Fibroblast of upper back skin (primary cell): ENCODE measurements at regions not wholly inside any gene's neighbourhood (a gene's known extent, or its start where the extent isn't known, plus 50 kb on each side); places are given as distances from the start of the nearest gene placed in this dataset.

Source experiments
- DNase-seq: peaks from one replicate; pipeline ENCODE4 v3.0.0-alpha.2; 2013

DNA sequence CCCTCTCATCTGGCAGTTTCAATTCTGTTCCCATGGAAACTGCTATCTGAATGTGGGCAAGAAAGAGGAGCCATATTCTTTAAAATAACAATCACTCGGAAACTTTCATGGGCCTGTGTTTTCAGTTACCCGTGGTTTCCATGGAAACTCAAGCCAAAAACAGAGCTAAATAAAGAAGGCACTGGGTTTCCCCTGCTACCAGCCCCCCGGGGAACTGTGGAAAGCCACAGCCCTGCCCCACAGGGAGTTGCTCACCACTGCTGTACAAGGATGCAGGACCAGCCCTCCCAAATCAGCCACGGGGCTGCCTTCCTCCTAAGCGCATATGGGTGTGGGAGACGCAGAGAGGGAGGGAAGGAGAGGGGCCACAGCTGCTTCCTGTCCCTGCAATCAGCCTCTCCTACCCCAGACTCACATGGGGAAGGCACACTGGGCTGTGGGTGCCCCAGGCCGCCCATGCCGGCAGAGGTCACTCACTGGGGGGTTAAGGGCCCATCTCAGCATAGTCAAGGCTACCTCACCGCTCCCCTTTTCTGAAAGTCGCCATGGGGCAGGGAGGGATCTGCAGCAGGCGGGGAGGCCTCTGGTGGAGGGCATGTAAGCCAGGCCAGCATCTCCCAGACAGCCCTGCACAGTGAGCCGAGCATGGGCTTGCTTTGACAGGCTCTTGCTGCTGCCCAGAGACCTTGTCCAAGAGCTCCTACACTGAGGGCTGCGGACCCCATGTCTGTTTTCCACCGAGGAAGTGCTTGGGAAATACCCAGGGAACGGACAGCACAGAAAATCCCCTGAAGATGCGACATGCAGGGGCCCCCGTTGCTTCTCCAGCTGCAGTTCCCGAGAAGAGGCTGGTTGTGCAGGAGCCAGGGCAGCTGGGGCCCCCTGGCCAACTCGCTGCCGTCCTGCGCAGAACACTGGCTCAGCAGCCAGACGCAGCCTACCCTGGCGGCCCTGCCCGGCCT is 157.3 kb upstream of the PPP2R2D start:
- no peak for DNase-seq

- DNase-seq: no peak
Measured at GRCh38 chr10:131744346-131744745, 156.5 kb upstream of the PPP2R2D start.

DNA sequence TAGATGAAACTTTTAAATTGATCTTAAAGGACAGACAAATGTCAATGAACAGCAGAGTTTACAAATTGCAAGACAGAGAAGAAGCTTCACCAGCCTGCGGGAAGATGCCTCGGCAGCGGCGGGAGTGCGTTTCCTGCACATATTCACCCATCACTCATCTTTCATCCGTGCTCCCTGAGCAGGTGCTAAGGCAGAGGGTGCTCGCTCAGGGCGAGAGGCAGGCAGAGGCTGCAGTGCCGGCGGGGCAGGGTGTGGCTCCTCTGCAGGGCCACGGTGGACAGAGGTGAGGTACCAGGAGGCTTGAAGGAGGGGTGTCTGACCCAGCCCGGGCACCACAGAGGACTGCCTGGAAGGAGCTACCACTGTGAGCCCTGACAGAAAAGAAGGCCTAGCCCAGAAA is 155.2 kb upstream of the PPP2R2D start:
- DNase-seq: no peak

GRCh38 chr10:131746241-131746711 is 154.5 kb upstream of the PPP2R2D start:
- no peak for DNase-seq

GRCh38 chr10:131746785-131747184 is 154.0 kb upstream of the PPP2R2D start:
- no peak for DNase-seq

DNA sequence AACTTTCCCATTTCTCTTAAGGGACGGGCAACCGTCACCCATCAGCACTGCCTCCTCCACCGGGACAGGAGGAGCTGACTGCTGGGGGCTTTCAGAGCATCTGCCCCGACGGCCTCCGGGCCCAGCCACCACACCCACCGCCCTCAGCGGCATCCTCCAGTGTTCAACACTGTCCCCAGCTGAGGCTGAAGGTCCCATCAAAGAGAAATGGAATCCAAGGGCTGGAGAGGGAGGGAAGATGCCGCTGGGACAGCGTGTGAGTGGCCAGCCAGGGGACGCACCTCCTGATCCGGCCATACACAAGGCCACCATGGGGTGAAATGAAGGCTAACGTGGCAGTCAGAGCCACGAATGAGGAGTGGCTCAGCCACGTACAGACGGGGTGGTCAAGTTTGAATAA is 153.6 kb upstream of the PPP2R2D start:
- no peak for DNase-seq

DNA sequence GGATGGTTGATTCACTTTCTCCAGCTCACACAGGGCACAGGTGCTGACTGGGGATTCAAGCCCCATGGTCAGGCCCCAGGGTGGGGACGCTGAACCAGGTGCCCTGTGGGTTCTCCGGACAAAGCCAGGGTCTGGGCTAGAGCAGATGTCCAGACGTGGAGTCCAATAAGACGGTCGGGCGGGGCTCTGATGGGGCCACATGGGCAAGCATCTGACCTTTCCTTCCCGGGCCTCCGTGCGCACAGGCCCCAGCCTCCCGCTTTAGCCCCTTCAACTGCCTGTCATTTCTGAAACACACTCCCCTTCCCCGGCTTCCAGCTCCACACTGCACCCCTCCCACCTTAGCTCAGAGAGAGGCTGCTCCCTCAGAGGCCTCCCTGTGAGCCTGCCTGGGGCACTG is 153.0 kb upstream of the PPP2R2D start:
- no peak for DNase-seq

DNA sequence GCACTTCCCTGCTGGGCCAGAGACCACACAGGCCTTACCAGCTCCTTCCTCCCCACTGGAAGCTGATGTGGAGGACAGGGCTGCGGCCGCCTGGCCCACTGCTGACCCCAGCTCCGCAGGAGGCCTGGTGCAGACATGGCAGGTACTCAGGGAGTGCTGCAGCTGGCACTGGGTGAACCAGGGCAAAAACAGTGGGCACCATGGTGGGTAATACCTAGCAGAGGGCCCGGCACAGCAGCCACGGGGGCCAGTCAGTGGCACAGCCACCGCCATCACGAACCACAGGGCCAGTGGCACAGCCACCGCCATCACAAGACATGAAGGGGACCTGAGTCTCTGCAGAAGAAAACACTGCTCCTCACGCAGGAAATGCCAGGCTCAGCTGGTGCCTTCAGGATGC is 152.6 kb upstream of the PPP2R2D start:
- no peak for DNase-seq

- DNase-seq: no peak
Measured at GRCh38 chr10:131748831-131749766, 151.7 kb upstream of the PPP2R2D start.

GRCh38 chr10:131749767-131750142 is 151.1 kb upstream of the PPP2R2D start:
- no peak for DNase-seq

- DNase-seq: no peak
Measured at GRCh38 chr10:131750171-131750895, 150.5 kb upstream of the PPP2R2D start.

- DNase-seq: no peak
Measured at GRCh38 chr10:131750973-131751826, 149.6 kb upstream of the PPP2R2D start.

DNA sequence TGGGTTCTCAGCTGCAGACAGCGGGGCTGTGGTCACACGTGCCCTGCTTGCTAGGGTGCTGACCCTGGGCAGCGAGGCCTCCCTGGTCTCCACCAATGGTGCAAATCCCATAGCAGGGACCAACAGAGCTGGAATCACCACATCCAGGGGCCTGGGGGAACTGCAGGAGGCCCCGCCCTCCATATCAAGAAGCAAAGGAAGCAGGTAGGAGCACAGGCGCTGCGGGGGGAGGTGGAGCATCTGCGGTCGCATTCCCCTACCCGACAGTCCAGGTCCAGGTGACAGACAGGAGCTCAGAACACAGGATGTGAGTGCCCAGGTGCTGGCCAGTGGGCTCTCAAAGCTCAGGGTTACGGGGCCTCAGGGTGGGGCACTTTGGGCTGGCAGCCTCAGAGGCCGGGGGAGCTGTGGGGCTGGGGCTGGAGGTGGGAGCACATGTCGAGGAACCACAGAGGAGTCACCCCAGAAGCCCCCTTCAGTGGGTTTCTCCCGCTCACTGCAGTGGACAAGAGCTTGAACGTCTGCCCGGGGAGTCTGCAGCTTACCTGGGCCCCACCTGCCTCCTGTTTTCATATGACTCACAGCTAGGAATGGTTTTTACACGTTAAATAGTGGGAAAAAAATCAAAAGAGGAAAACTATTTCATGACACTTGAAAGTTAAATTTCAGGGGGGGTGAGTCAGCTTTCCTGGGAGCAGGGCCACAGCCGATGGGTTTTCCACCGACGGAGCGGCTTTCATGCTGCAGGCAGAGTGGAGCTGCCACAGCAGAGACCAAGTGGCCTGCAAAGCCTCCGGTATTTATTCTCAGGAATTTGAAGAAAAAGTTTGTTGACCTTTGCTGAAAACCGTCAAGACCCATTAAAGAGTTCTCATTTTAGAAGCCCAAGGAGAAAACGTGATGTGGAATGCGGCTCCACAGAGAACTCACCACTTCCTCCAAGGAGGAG is 148.7 kb upstream of the PPP2R2D start:
- no peak for DNase-seq

DNA sequence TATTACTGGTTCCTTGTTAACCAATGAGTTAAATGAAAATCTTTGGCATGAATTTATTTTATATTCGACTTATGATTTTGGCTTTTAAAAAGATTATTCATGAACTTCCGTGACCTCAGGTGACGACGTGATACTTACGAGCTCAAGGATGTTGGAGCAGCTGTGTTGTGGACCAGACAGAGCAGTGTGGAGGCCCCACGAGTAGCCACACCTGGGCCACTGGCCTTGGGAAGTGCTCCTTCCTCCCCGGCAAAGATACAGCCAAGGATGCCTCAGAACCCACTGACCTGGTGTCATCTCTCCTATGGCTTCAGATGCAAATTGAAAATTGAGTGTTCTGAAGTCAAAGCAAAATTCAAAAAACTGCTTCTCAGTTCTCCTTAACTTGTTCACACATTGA is 147.5 kb upstream of the PPP2R2D start:
- DNase-seq: no peak

- DNase-seq: no peak
Measured at GRCh38 chr10:131755200-131755599, 145.6 kb upstream of the PPP2R2D start.

DNA sequence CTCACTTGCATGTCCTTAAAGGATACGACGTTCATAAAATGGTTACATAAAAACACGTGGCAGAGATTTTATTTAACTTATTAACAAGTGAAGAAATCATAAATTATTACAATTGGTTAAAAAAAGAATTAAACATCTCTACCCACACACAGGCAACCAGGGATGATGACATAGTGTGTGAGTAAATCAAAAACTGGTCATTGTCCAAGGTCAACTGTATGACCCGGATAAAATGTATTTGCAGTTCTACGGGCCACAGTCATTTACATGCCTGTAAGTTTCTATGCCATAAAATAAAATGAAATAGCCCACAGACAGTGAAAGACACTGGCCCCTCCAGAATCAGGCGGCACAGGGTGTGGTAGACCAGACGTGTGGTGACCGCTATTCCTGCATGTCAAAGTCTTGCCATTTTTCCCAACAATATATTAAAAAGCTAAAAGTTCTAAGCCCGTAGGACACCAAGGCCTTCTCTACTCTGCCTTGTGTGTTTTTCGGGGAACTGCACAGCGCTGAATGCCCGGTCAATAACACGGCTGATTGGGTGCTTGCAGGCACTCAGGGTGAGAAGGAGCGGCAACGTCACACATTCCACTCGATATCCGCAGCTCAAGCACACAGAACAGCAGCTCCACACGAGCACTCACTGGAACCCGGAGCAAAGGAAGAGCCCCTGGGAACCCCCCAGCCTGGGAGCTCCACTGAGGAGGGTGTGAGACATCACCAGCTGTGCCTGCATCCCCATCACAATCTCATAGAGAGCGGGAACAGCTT is 143.3 kb upstream of the PPP2R2D start:
- no peak for DNase-seq

DNA sequence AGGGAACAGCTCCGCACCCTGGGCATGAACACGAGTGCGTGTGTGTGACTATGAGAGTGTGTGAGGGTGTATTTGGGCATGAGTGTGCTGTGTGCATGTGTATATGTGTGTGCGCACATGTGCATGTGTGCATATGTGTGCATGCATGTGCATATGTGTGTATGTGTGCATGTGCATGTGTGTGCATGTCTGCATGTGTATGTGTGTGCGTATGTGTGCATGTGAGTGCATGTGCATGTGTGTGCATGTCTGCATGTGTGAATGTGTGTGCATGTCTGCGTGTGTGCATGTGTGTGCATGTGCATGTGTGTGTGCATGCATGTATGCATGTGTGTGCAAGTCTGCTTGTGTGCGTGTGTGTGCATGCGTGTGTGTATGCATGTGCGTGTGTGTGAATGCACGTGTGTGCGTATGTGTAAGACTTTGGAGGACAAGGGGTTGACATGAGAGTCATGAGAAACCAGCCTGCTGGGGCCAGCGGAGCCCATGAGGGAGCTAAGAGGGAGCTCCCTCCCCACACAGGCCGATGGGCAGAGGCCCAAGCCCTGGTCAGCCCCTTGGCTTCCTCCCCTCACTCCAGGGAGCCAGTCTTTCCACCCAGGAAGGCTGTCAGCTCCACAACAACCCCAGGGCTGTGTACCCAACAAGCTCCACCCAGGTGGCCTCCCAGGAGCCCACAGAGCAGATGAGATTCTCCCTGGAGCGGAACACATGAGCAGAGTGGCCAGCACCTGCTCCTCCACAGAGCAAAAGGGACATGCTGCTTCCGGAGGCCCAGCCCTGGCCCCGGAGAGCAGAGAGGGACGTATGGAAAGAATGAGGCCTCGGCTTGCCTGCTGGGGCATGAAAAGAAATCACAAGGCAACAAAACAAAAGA is 142.5 kb upstream of the PPP2R2D start:
- DNase-seq: no peak

- DNase-seq: no peak
Measured at GRCh38 chr10:131758939-131759301, 141.9 kb upstream of the PPP2R2D start.

GRCh38 chr10:131759347-131759746 is 141.5 kb upstream of the PPP2R2D start:
- DNase-seq: no peak
